GM12878 (cell line): ENCODE measurements at regions not wholly inside any gene's neighbourhood (a gene's known extent, or its start where the extent isn't known, plus 50 kb on each side); places are given as distances from the start of the nearest gene placed in this dataset.

Source experiments
- ATAC-seq: fragments of 200-7000 bp; cut with Tn5 transposase; 3 replicates; pipeline ENCODE4 v1.9.1; 2020; ENCODE audit warnings: mild to moderate bottlenecking, moderate library complexity
- BruUV-seq: library from RNA; stranded (reverse); fragments of 400-500 nt; replicated peaks from 2 replicates; lab custom pipeline; 2021; lab: Mats Ljungman, UMichigan
- CTCF ChIA-PET: fragments of 300-600 bp; sonication (Branson Sonifier 250); formaldehyde crosslinking; extraction: SDS; loops from one replicate; lab custom pipeline; 2021; ENCODE audit warnings: inconsistent platforms; lab: Yijun Ruan, JAX
- POLR2A ChIA-PET: fragments of 350-600 bp; formaldehyde crosslinking; extraction: SDS; loops from one replicate; lab custom pipeline; 2021; ENCODE audit warnings: inconsistent platforms; lab: Charles Lee
- RAD21 ChIA-PET: fragments of 300-600 bp; sonication (Branson Sonifier 250); formaldehyde crosslinking; loops from one replicate; lab custom pipeline; 2023; ENCODE audit warnings: antibody characterized with exemption; ENCODE audit not compliant: unreplicated experiment; lab: Charles Lee
- SMC1A ChIA-PET: fragments of 300-600 bp; sonication (Branson Sonifier 250); formaldehyde crosslinking; loops from one replicate; lab custom pipeline; 2023; ENCODE audit not compliant: unreplicated experiment, uncharacterized antibody; lab: Charles Lee
- DNase-seq: peaks from one replicate; pipeline ENCODE4 v3.0.0-alpha.2; 2011; ENCODE audit warnings: low read depth, low spot score
- FAIRE-seq: peaks from 3 replicates; lab custom pipeline; 2011; peaks lifted over from hg19 to GRCh38; lab: Jason Lieb, UNC
- H2AFZ ChIP-seq: 2 replicates; pipeline ENCODE4 v1.6.0; 2011; ENCODE audit warnings: low read depth, low read length, control low read depth; ENCODE audit not compliant: control insufficient read depth
- H3K27ac ChIP-seq: 2 replicates; pipeline ENCODE4 v1.5.1; 2011; ENCODE audit warnings: control low read depth; ENCODE audit not compliant: control insufficient read depth, insufficient read depth
- H3K27me3 ChIP-seq, 2 experiments: replicated peaks in 1 of 2; 2 replicates each; pipeline versions ENCODE4 v1.6.0 to v1.6.1; 2011; ENCODE audit warnings: low read length in 1 of 2; ENCODE audit not compliant: control insufficient read depth in 2 of 2, insufficient read depth in 2 of 2
- H3K36me3 ChIP-seq, 2 experiments: 2 replicates each; pipeline ENCODE4 v1.5.1; 2011; ENCODE audit warnings: low read length in 1 of 2; ENCODE audit not compliant: control insufficient read depth in 2 of 2, insufficient read depth in 2 of 2
- H3K4me1 ChIP-seq: 2 replicates; pipeline ENCODE4 v1.6.1; 2011; ENCODE audit warnings: mild to moderate bottlenecking, low read length, moderate library complexity, mixed read lengths; ENCODE audit not compliant: control insufficient read depth, insufficient read depth
- H3K4me2 ChIP-seq: 2 replicates; pipeline ENCODE4 v1.6.0; 2011; ENCODE audit warnings: control low read depth; ENCODE audit not compliant: control insufficient read depth, insufficient read depth
- H3K4me3 ChIP-seq: fragments of 200-600 bp; sonication (generic); 2 replicates; pipeline ENCODE4 v1.5.1; 2016
- H3K79me2 ChIP-seq: 2 replicates; pipeline ENCODE4 v1.6.0; 2011; ENCODE audit warnings: low read length; ENCODE audit not compliant: control insufficient read depth, insufficient read depth
- H3K9ac ChIP-seq: 2 replicates; pipeline ENCODE4 v1.8.0; 2011; ENCODE audit warnings: low read length, control low read depth, mixed read lengths; ENCODE audit not compliant: control insufficient read depth, insufficient read depth
- H3K9me3 ChIP-seq: replicated peaks from 3 replicates; pipeline ENCODE4 v1.5.1; 2011; ENCODE audit warnings: mild to moderate bottlenecking, low read length; ENCODE audit not compliant: control insufficient read depth, insufficient read depth
- H4K20me1 ChIP-seq: 2 replicates; pipeline ENCODE4 v1.6.0; 2011; ENCODE audit not compliant: control insufficient read depth, insufficient read depth
- BCL11A ChIP-seq: IDR thresholded peaks from 2 replicates; pipeline ENCODE4 v1.6.1; 2011; ENCODE audit warnings: low read depth, low read length
- CBFB ChIP-seq: IDR thresholded peaks from 2 replicates; pipeline ENCODE4 v1.6.1; 2016; ENCODE audit warnings: antibody characterized with exemption, low read depth
- CBX3 ChIP-seq: fragments of 200-600 bp; sonication (generic); IDR thresholded peaks from 2 replicates; pipeline ENCODE4 v1.6.1; 2016; ENCODE audit warnings: low read depth, borderline replicate concordance
- FOS ChIP-seq: IDR thresholded peaks from 3 replicates; pipeline ENCODE4 v1.6.1; 2011; ENCODE audit warnings: borderline replicate concordance; ENCODE audit not compliant: insufficient read length; ENCODE audit errors: extremely low read depth
- HDGF ChIP-seq: fragments of 450-650 bp; IDR thresholded peaks from 2 replicates; pipeline ENCODE4 v1.6.1; 2016; ENCODE audit warnings: antibody characterized with exemption
- IKZF2 ChIP-seq, 2 experiments: fragments of 450-650 bp; IDR thresholded peaks; 2 replicates each; pipeline ENCODE4 v1.6.1; 2017; ENCODE audit warnings: mild to moderate bottlenecking in 2 of 2, moderate library complexity in 2 of 2
- MYB ChIP-seq: fragments of 150-350 bp; IDR thresholded peaks from 2 replicates; pipeline ENCODE4 v1.6.1; 2014; ENCODE audit warnings: mild to moderate bottlenecking, low read depth, low read length, borderline replicate concordance
- NFYB ChIP-seq: IDR thresholded peaks from 2 replicates; pipeline ENCODE4 v1.6.1; 2011; ENCODE audit warnings: low read depth, mild to moderate bottlenecking, low read length, improper control_type of control experiment, moderate library complexity; ENCODE audit not compliant: insufficient read depth
- PAX5 ChIP-seq: IDR thresholded peaks from 2 replicates; pipeline ENCODE4 v1.6.1; 2011; ENCODE audit warnings: low read depth, low read length, borderline replicate concordance
- PAX8 ChIP-seq: fragments of 450-650 bp; IDR thresholded peaks from 2 replicates; pipeline ENCODE4 v1.6.1; 2017; ENCODE audit warnings: mild to moderate bottlenecking, moderate library complexity
- POU2F2 ChIP-seq: IDR thresholded peaks from 3 replicates; pipeline ENCODE4 v1.6.1; 2011; ENCODE audit warnings: low read depth, mild to moderate bottlenecking, low read length, borderline replicate concordance
- RFX5 ChIP-seq: IDR thresholded peaks from 2 replicates; pipeline ENCODE4 v1.6.1; 2011; ENCODE audit warnings: low read depth, low read length, improper control_type of control experiment
- SRF ChIP-seq, 2 experiments: IDR thresholded peaks; 2 replicates each; pipeline ENCODE4 v1.6.1; 2011; ENCODE audit warnings: low read depth in 2 of 2, low read length in 2 of 2, mild to moderate bottlenecking in 1 of 2, moderate library complexity in 1 of 2
- STAT1 ChIP-seq: fragments of 450-650 bp; conservative IDR thresholded peaks from 2 replicates; pipeline ENCODE4 v1.6.1; 2014; ENCODE audit warnings: antibody characterized with exemption, mild to moderate bottlenecking
- WGBS: methylation state at CpG from one replicate; pipeline ENCODE4 v1.1.6; 2016; ENCODE audit warnings: low lambda C conversion rate; ENCODE audit not compliant: insufficient replicate concordance, insufficient coverage; ENCODE audit errors: missing lambda C conversion rate; 5-methylcytosine and 5-hydroxymethylcytosine counted together
- in situ Hi-C: fragments of 300-500 bp; cut with MboI; formaldehyde crosslinking; loops from 9 replicates; pipeline ENCODE4 v1.14.3; 2018; ENCODE audit warnings: mixed read lengths
- intact Hi-C: fragments of 100-400 bp; cut with micrococcal nuclease; formaldehyde crosslinking; loops from one replicate; pipeline ENCODE4 v1.14.2; 2022; ENCODE audit not compliant: unreplicated experiment
- TF ChIP-seq, protein P1 (sequence below): fragments of 450-650 bp; formaldehyde crosslinking; IDR thresholded peaks from 2 replicates; pipeline ENCODE4 v1.4.0; 2020; ENCODE audit warnings: mild to moderate bottlenecking, moderate library complexity

DNA sequence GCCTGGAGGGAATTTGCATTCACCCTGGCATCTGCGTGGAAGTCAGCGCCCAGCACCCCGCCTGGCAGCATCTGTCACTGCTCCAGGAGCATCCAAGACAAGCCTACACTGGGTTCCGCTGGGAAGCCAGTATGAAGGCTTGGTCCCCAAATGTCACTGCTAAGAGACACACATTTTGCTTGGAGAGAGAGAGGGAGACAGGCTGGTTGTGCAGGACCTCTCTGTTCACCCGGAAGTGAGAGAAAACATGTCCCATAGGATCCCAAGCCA, 119.5 kb downstream of the SEC23IP start:
- no peak overlapping the region for H3K4me3 ChIP-seq
- ChIA-PET POLR2A (no interaction called here), CTCF (no interaction called here), RAD21 (no interaction called here), SMC1A (no interaction called here)
- no peaks in the 10 kb centered on the region for H3K36me3 ChIP-seq
- in situ Hi-C loops = no loop called here
- H3K9ac ChIP-seq = no peak overlapping the region
- no peaks in the 10 kb centered on the region for H3K79me2 ChIP-seq
- no peak for DNase-seq
- H2AFZ ChIP-seq = no peak overlapping the region
- no peaks in the 10 kb centered on the region for H4K20me1 ChIP-seq
- intact Hi-C loops = no loop called here
- no peaks in the 10 kb centered on the region for H3K4me1 ChIP-seq
- no peak overlapping the region for H3K27ac ChIP-seq
- no peak for ATAC-seq
- H3K9me3 ChIP-seq = no peaks in the 10 kb centered on the region
- no TSS peak for BruUV-seq
- no peaks in the 10 kb centered on the region; a peak in 1 of 4 replicates for H3K27me3 ChIP-seq
- FAIRE-seq = no peak
- TF ChIP-seq IKZF2 (IDR thresholded peaks at IDR 0.05) = no peak
- TF ChIP-seq, all 136 proteins: peak for 0
- no peak overlapping the region for H3K4me2 ChIP-seq
- WGBS = 36% methylated on average over 5 of the region's 5 CpGs

DNA sequence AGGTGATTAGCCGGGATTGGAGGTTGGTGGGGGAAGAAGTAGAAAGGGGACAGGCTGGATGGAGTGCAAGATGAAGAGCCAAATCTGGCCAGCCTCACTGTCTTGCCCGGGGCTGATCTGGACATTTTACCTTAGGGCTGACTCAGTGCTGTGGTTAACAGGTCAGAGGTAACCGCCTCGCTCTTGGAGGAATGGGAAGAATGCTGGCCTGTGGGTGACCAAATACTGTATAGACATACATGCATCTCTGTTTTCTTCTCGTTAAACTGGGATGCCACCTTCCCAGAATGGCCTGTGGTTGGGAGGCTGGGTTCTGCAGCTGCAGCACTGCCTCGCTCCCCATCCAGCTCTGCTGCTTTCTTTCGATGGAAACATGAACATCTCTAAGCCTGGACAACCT, 120.0 kb downstream of the SEC23IP start:
- Histone ChIP-seq H3K79me2 (no peaks in the 10 kb centered on the region), H3K27me3 (no peaks in the 10 kb centered on the region; a peak in 1 of 4 replicates), H4K20me1 (no peaks in the 10 kb centered on the region), H2AFZ (no peak overlapping the region), H3K9ac (no peak overlapping the region), H3K36me3 (no peaks in the 10 kb centered on the region), H3K9me3 (no peaks in the 10 kb centered on the region), H3K4me2 (no peak overlapping the region), H3K4me3 (no peak overlapping the region), H3K4me1 (no peaks in the 10 kb centered on the region), H3K27ac (no peak overlapping the region)
- in situ Hi-C loops (no loop called here), intact Hi-C loops (no loop called here)
- POLR2A ChIA-PET = no interaction called here
- SMC1A ChIA-PET = no interaction called here
- CTCF ChIA-PET = no interaction called here
- RAD21 ChIA-PET = no interaction called here
- BruUV-seq = no TSS peak
- DNase-seq (no peak), FAIRE-seq (no peak), ATAC-seq (no peak)
- WGBS = 35% methylated on average over 7 of the region's 7 CpGs
- TF ChIP-seq MYB (no peak), CBFB (no peak), SRF (IDR thresholded peaks at IDR 0.05; ENCODE audit: low read depth in 2 of 2, low read length in 2 of 2) (no peak), PAX5 (no peak), NFYB (no peak), RFX5 (no peak), HDGF (no peak), STAT1 (no peak), POU2F2 (no peak), FOS (no peak), PAX8 (no peak), BCL11A (no peak), CBX3 (no peak)
- TF ChIP-seq, protein P1, sequence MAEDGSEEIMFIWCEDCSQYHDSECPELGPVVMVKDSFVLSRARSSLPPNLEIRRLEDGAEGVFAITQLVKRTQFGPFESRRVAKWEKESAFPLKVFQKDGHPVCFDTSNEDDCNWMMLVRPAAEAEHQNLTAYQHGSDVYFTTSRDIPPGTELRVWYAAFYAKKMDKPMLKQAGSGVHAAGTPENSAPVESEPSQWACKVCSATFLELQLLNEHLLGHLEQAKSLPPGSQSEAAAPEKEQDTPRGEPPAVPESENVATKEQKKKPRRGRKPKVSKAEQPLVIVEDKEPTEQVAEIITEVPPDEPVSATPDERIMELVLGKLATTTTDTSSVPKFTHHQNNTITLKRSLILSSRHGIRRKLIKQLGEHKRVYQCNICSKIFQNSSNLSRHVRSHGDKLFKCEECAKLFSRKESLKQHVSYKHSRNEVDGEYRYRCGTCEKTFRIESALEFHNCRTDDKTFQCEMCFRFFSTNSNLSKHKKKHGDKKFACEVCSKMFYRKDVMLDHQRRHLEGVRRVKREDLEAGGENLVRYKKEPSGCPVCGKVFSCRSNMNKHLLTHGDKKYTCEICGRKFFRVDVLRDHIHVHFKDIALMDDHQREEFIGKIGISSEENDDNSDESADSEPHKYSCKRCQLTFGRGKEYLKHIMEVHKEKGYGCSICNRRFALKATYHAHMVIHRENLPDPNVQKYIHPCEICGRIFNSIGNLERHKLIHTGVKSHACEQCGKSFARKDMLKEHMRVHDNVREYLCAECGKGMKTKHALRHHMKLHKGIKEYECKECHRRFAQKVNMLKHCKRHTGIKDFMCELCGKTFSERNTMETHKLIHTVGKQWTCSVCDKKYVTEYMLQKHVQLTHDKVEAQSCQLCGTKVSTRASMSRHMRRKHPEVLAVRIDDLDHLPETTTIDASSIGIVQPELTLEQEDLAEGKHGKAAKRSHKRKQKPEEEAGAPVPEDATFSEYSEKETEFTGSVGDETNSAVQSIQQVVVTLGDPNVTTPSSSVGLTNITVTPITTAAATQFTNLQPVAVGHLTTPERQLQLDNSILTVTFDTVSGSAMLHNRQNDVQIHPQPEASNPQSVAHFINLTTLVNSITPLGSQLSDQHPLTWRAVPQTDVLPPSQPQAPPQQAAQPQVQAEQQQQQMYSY (CRISPR knock-in tag) = no peak
